ENCODE measurements at regions not wholly inside any gene's neighbourhood (a gene's known extent, or its start where the extent isn't known, plus 50 kb on each side); places are given as distances from the start of the nearest gene placed in this dataset.

GRCh38 chr6:125508793-125509192 is 207.0 kb upstream of the HDDC2 start:
- CTCF ChIA-PET = no interaction called here
- POLR2A ChIA-PET = no interaction called here
- no peak overlapping the region for H3K4me3 ChIP-seq (ENCODE audit: low read depth in 2 of 2, low read length in 1 of 2)
- no peaks in the 10 kb centered on the region for H3K4me1 ChIP-seq (ENCODE audit: control insufficient read depth in 1 of 2, insufficient read depth in 2 of 2, low read depth in 1 of 2, low read length in 1 of 2)
- H3K4me2 ChIP-seq = no peak overlapping the region
- no peak overlapping the region for H3K27ac ChIP-seq (ENCODE audit: low read depth in 2 of 2, low read length in 1 of 2)
- H3F3A ChIP-seq (replicated peaks; ENCODE audit: insufficient read depth) = no peaks in the 10 kb centered on the region
- no peaks in the 10 kb centered on the region for H3K9me3 ChIP-seq
- H3K9me2 ChIP-seq = no peaks in the 10 kb centered on the region
- no peak overlapping the region for H3K9ac ChIP-seq
- no peaks in the 10 kb centered on the region for H4K20me1 ChIP-seq (ENCODE audit: insufficient read depth)
- H3K79me2 ChIP-seq (ENCODE audit: insufficient read depth) = no peaks in the 10 kb centered on the region
- no peaks in the 10 kb centered on the region for H3K27me3 ChIP-seq (ENCODE audit: insufficient read depth)
- no peak for DNase-seq
- 0% methylated on average over 1 of the region's 1 CpG for WGBS (ENCODE audit: low lambda C conversion rate)
- H2AFZ ChIP-seq (ENCODE audit: low read depth) = no peak overlapping the region
- no peaks in the 10 kb centered on the region for H3K36me3 ChIP-seq (replicated peaks in 1 of 2; ENCODE audit: control insufficient read depth in 1 of 2, insufficient read depth in 2 of 2, low read length in 1 of 2)
- TF ChIP-seq FOXJ3 (CRISPR knock-in tag; IDR thresholded peaks at IDR 0.05) = no peak

GRCh38 chr6:125509477-125509876 is 207.7 kb upstream of the HDDC2 start:
- H3F3A ChIP-seq (replicated peaks; ENCODE audit: insufficient read depth) = no peaks in the 10 kb centered on the region
- H3K9ac ChIP-seq = no peak overlapping the region
- H3K4me1 ChIP-seq (ENCODE audit: control insufficient read depth in 1 of 2, insufficient read depth in 2 of 2, low read depth in 1 of 2, low read length in 1 of 2) = no peaks in the 10 kb centered on the region
- TF ChIP-seq CHD2 (IDR thresholded peaks at IDR 0.05; ENCODE audit: low read length, partially characterized antibody) (no peak), USF1 (IDR thresholded peaks at IDR 0.05; ENCODE audit: borderline replicate concordance, low read depth) (no peak), RFX5 (IDR thresholded peaks at IDR 0.05; ENCODE audit: low read length) (no peak), ZBTB33 (IDR thresholded peaks at IDR 0.05; ENCODE audit: borderline replicate concordance, low read depth) (no peak)
- no peak overlapping the region for H3K27ac ChIP-seq (ENCODE audit: low read depth in 2 of 2, low read length in 1 of 2)
- H3K4me2 ChIP-seq = no peak overlapping the region
- H3K36me3 ChIP-seq (replicated peaks in 1 of 2; ENCODE audit: control insufficient read depth in 1 of 2, insufficient read depth in 2 of 2, low read length in 1 of 2) = no peaks in the 10 kb centered on the region
- no peaks in the 10 kb centered on the region for H3K27me3 ChIP-seq (ENCODE audit: insufficient read depth)
- no peak overlapping the region for H2AFZ ChIP-seq (ENCODE audit: low read depth)
- no peaks in the 10 kb centered on the region for H3K79me2 ChIP-seq (ENCODE audit: insufficient read depth)
- CTCF ChIA-PET = no interaction called here
- no peaks in the 10 kb centered on the region for H3K9me2 ChIP-seq
- no peak for DNase-seq
- 0% methylated on average over 2 of the region's 2 CpGs for WGBS (ENCODE audit: low lambda C conversion rate)
- no peak overlapping the region for H3K4me3 ChIP-seq (ENCODE audit: low read depth in 2 of 2, low read length in 1 of 2)
- H4K20me1 ChIP-seq (ENCODE audit: insufficient read depth) = no peaks in the 10 kb centered on the region
- POLR2A ChIA-PET = no interaction called here
- no peaks in the 10 kb centered on the region for H3K9me3 ChIP-seq

GRCh38 chr6:125510405-125510804 is 208.6 kb upstream of the HDDC2 start:
- Histone ChIP-seq H3K9me3 (no peaks in the 10 kb centered on the region), H3F3A (replicated peaks; ENCODE audit: insufficient read depth) (no peaks in the 10 kb centered on the region), H3K9me2 (no peaks in the 10 kb centered on the region), H2AFZ (ENCODE audit: low read depth) (no peak overlapping the region), H3K4me3 (ENCODE audit: low read depth in 2 of 2, low read length in 1 of 2) (no peak overlapping the region), H3K79me2 (ENCODE audit: insufficient read depth) (no peaks in the 10 kb centered on the region), H3K4me1 (ENCODE audit: control insufficient read depth in 1 of 2, insufficient read depth in 2 of 2, low read depth in 1 of 2, low read length in 1 of 2) (no peaks in the 10 kb centered on the region), H3K27ac (ENCODE audit: low read depth in 2 of 2, low read length in 1 of 2) (no peak overlapping the region), H3K9ac (no peak overlapping the region), H4K20me1 (ENCODE audit: insufficient read depth) (no peaks in the 10 kb centered on the region), H3K27me3 (ENCODE audit: insufficient read depth) (no peaks in the 10 kb centered on the region), H3K36me3 (replicated peaks in 1 of 2; ENCODE audit: control insufficient read depth in 1 of 2, insufficient read depth in 2 of 2, low read length in 1 of 2) (no peaks in the 10 kb centered on the region), H3K4me2 (no peak overlapping the region)
- WGBS (ENCODE audit: low lambda C conversion rate) = 0% methylated on average over 2 of the region's 2 CpGs
- POLR2A ChIA-PET = no interaction called here
- no peak for DNase-seq
- TF ChIP-seq EZH2phosphoT487 (IDR thresholded peaks at IDR 0.05; ENCODE audit: borderline replicate concordance, low read depth) = no peak
- TF ChIP-seq RCOR1 (IDR thresholded peaks at IDR 0.05; ENCODE audit: low read length) = no peak
- TF ChIP-seq USF2 (IDR thresholded peaks at IDR 0.05; ENCODE audit: borderline replicate concordance, low read depth, low read length) = no peak
- TF ChIP-seq CHD2 (IDR thresholded peaks at IDR 0.05; ENCODE audit: low read length, partially characterized antibody) = no peak
- TF ChIP-seq NRF1 (IDR thresholded peaks at IDR 0.05; ENCODE audit: low read depth, low read length) = no peak
- TF ChIP-seq ELF1 (IDR thresholded peaks at IDR 0.05) = no peak
- TF ChIP-seq NFIC (IDR thresholded peaks at IDR 0.05; ENCODE audit: borderline replicate concordance) = no peak
- no peak for TF ChIP-seq POLR2AphosphoS5 (IDR thresholded peaks at IDR 0.05; ENCODE audit: low read depth, low read length)
- TF ChIP-seq TEAD4 (IDR thresholded peaks at IDR 0.05; ENCODE audit: borderline replicate concordance, insufficient read depth) = no peak
- TF ChIP-seq IRF3 (IDR thresholded peaks at IDR 0.05; ENCODE audit: low read depth, low read length) = no peak
- CTCF ChIA-PET = no interaction called here
